DOHH2 (cell line): ENCODE measurements at regions not wholly inside any gene's neighbourhood (a gene's known extent, or its start where the extent isn't known, plus 50 kb on each side); places are given as distances from the start of the nearest gene placed in this dataset.

Source experiments
- CTCF ChIP-seq: fragments of 200-600 bp; sonication (generic); IDR thresholded peaks from one replicate; pipeline ENCODE4 v1.5.1; 2014; ENCODE audit warnings: antibody characterized with exemption, mild to moderate bottlenecking, low read depth, low read length; ENCODE audit not compliant: poor library complexity, severe bottlenecking
- EZH2phosphoT487 ChIP-seq: fragments of 200-600 bp; sonication (generic); IDR thresholded peaks from 2 replicates; pipeline ENCODE4 v1.6.1; 2017; ENCODE audit warnings: borderline replicate concordance, mild to moderate bottlenecking, antibody characterized with exemption, low read length, moderate library complexity, mixed read lengths

- TF ChIP-seq CTCF = no peak
- no peak for TF ChIP-seq EZH2phosphoT487
Measured at GRCh38 chr7:55307123-55307916, 57.8 kb upstream of the LANCL2 start.
